ENCODE measurements at regions not wholly inside any gene's neighbourhood (a gene's known extent, or its start where the extent isn't known, plus 50 kb on each side); places are given as distances from the start of the nearest gene placed in this dataset.

DNA sequence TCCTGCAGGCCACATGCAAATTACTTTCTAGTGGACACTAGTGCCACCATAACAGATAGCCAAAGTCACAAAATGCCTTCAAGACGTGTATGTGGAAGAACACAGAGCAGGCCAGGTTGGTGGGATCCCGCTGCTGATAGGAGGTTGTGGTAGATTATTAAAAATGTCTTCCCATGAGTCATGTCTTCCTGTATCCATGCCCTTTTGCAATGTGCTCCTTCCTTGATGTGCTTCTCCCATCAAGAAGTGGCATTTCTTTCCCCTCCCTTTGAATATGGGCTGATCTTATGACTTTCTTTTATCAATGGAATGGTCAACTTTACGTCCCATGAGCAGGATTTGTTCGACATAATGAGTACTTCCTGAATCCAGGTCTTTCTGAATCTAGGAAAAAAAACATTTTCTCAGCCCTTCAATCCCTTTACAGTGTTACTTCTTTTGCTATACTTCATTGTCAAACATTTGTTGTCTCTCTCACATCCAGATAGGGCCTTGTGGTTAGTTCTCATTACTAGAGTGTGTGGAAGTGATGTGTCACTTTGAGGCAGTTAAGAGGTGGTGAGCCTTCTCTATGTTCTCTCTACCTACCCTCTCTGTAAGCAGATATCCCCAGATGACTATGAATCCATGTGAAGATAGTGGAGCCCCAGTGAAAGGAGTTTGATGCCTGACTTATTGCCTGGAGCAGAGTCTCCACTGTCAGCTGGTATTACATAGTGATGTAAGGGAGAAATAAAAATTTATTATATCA, 519.2 kb upstream of the DIPK2B start:
- no peak for DNase-seq (ENCODE audit: low read depth)
- H3K4me3 ChIP-seq (ENCODE audit: low read depth, low read length), result no peak overlapping the region
- TF ChIP-seq MYC (IDR thresholded peaks at IDR 0.05; ENCODE audit: low read depth, low read length) (no peak), POLR2A (IDR thresholded peaks at IDR 0.05; ENCODE audit: extremely low read depth, insufficient read length) (no peak)
- TF ChIP-seq, protein P1, sequence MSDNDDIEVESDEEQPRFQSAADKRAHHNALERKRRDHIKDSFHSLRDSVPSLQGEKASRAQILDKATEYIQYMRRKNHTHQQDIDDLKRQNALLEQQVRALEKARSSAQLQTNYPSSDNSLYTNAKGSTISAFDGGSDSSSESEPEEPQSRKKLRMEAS (IDR thresholded peaks at IDR 0.05; ENCODE audit: low read depth, low read length), result no peak
- TF ChIP-seq, protein P2, sequence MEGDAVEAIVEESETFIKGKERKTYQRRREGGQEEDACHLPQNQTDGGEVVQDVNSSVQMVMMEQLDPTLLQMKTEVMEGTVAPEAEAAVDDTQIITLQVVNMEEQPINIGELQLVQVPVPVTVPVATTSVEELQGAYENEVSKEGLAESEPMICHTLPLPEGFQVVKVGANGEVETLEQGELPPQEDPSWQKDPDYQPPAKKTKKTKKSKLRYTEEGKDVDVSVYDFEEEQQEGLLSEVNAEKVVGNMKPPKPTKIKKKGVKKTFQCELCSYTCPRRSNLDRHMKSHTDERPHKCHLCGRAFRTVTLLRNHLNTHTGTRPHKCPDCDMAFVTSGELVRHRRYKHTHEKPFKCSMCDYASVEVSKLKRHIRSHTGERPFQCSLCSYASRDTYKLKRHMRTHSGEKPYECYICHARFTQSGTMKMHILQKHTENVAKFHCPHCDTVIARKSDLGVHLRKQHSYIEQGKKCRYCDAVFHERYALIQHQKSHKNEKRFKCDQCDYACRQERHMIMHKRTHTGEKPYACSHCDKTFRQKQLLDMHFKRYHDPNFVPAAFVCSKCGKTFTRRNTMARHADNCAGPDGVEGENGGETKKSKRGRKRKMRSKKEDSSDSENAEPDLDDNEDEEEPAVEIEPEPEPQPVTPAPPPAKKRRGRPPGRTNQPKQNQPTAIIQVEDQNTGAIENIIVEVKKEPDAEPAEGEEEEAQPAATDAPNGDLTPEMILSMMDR (IDR thresholded peaks at IDR 0.05; ENCODE audit: low read depth, low read length), result no peak

DNA sequence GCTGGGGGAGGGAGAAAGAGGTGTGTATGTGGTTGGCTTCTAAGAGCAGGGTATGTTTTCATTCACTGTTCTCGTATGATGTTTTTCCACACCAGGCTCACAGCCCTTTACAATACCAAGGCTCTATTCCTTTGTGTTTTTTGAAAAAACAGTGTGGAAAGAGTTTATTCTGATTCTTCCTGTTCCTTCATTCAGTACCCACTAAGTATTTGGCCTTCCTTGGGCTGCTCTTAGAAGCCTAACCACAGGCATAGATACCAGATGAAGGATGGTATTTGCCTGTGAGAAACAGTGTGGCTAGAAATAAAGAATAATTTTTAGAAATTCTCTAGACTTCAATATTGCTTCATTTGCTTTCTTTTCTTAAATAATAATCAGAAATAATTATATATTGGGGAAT, 518.0 kb upstream of the DIPK2B start:
- H3K4me3 ChIP-seq (ENCODE audit: low read depth, low read length), result no peak overlapping the region
- no peak for DNase-seq (ENCODE audit: low read depth)
- TF ChIP-seq, protein P1 (IDR thresholded peaks at IDR 0.05; ENCODE audit: low read depth, low read length), result no peak
- TF ChIP-seq, protein P2 (IDR thresholded peaks at IDR 0.05; ENCODE audit: low read depth, low read length), result no peak
- no peak for TF ChIP-seq MYC (IDR thresholded peaks at IDR 0.05; ENCODE audit: low read depth, low read length)
- TF ChIP-seq POLR2A (IDR thresholded peaks at IDR 0.05; ENCODE audit: extremely low read depth, insufficient read length), result no peak

DNA sequence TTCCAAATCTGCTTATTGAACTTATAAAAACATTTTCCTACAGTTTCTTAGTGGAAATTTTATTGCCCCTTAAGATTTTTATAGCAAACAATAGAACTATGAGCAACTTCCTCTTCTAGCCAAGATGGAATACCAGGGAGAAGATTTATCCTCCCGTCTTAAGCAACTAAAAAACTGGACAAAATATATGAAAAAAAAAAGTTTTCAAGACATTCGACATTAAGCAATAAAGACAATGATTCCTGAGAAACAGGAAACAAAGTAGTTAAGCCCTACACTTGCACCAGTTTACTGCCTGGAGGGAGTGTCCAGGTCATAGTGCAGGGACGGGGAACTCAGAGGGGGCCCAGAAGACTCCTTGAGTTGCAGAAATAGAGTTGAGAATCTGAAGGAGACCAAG, 516.1 kb upstream of the DIPK2B start:
- no peak for DNase-seq (ENCODE audit: low read depth)
- H3K4me3 ChIP-seq (ENCODE audit: low read depth, low read length), result no peak overlapping the region
- TF ChIP-seq MYC (IDR thresholded peaks at IDR 0.05; ENCODE audit: low read depth, low read length), result no peak
- TF ChIP-seq, protein P2 (IDR thresholded peaks at IDR 0.05; ENCODE audit: low read depth, low read length), result no peak
- TF ChIP-seq, protein P1 (IDR thresholded peaks at IDR 0.05; ENCODE audit: low read depth, low read length), result no peak

DNA sequence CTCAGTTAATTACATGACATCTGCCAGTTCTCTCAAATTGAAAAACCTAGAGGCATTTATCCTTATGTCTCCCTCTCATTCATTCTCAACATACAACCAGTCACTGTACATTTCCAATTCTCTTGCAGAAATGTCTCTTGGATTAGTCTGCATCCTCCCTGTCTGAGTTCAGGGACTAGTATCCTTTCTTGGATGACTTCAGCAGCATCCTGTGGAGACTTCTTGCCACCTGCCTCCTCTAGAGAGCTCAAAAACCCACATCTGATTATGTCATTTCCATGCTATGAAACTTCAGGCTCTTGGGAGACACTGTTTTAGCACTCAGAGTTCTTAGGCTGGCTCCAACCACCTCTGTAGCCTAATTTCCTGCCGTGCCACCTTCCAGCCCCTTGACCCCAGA, 515.1 kb upstream of the DIPK2B start:
- H3K4me3 ChIP-seq (ENCODE audit: low read depth, low read length), result no peak overlapping the region
- DNase-seq (ENCODE audit: low read depth), result no peak
- TF ChIP-seq POLR2A (IDR thresholded peaks at IDR 0.05; ENCODE audit: extremely low read depth, insufficient read length), result no peak
- no peak for TF ChIP-seq MYC (IDR thresholded peaks at IDR 0.05; ENCODE audit: low read depth, low read length)
- TF ChIP-seq, protein P1 (IDR thresholded peaks at IDR 0.05; ENCODE audit: low read depth, low read length), result no peak
- TF ChIP-seq, protein P2 (IDR thresholded peaks at IDR 0.05; ENCODE audit: low read depth, low read length), result no peak

DNA sequence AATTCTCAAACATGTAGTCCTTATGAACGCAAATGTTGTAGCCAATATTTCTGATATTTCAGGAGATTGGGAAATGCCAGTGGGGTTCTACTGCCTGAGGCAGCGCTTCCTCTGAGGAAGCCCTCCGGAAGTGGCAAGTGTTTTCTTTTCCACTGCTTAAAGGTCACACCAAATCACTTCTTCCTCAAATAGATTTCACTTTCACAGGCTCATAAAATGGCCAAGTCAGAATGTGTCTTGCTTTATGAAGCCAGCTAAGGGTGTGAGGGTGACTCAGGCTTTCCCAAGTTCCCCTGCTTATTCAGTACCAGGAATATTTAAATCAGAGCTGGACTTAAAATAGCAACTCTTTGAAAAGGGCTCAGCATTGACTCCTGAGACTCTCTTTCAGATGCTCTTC, 514.2 kb upstream of the DIPK2B start:
- peak; percentile 30 for DNase-seq (ENCODE audit: low read depth)
- TF ChIP-seq, protein P2 (IDR thresholded peaks at IDR 0.05; ENCODE audit: low read depth, low read length), result no peak
- TF ChIP-seq, protein P1 (IDR thresholded peaks at IDR 0.05; ENCODE audit: low read depth, low read length), result no peak
- TF ChIP-seq MYC (IDR thresholded peaks at IDR 0.05; ENCODE audit: low read depth, low read length), result no peak
- TF ChIP-seq POLR2A (IDR thresholded peaks at IDR 0.05; ENCODE audit: extremely low read depth, insufficient read length), result no peak
- no peak overlapping the region for H3K4me3 ChIP-seq (ENCODE audit: low read depth, low read length)

Data from NB4 (cell line).